ENCODE measurements at regions not wholly inside any gene's neighbourhood (a gene's known extent, or its start where the extent isn't known, plus 50 kb on each side); places are given as distances from the start of the nearest gene placed in this dataset.

DNA sequence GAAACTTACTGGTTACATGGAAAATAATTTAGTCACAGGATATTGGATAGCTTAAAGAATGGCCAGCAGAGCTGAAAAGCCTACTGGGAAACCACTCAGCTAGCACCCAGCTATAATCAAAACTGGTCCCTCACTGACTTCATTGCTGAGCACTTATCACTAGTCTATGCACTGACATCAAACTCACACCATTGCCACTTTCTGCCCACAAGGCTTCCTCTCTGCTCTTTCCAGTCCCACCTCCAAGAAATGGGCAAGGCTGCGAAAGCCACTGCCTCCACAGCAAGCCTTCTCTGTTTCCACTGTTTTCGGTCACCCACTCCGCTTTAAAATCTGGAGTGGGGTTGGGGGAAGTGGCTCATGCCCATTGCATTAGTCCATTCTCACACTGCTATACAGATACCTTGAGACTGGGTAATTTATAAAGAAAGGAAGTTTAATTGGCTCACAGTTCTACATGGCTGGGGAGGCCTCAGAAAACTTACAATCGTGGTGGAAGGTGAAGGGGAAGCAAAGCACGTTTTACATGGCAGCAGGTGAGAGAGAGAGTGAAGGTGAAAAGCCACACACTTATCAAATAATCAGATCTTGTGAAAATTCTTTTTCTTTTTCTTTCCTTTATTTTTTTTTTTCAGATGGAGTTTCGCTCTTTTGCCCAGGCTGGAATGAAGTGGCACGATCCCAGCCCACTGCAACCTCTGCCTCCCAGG lies 77.0 kb upstream of the CERS6 start:
- TF ChIP-seq CTCF (IDR thresholded peaks at IDR 0.05; ENCODE audit: low read depth, low read length) (no peak), POLR2A (IDR thresholded peaks at IDR 0.05; ENCODE audit: extremely low read depth, insufficient read length) (no peak), MYC (IDR thresholded peaks at IDR 0.05; ENCODE audit: low read depth, low read length) (no peak)
